ENCODE measurements at regions not wholly inside any gene's neighbourhood (a gene's known extent, or its start where the extent isn't known, plus 50 kb on each side); places are given as distances from the start of the nearest gene placed in this dataset.

DNA sequence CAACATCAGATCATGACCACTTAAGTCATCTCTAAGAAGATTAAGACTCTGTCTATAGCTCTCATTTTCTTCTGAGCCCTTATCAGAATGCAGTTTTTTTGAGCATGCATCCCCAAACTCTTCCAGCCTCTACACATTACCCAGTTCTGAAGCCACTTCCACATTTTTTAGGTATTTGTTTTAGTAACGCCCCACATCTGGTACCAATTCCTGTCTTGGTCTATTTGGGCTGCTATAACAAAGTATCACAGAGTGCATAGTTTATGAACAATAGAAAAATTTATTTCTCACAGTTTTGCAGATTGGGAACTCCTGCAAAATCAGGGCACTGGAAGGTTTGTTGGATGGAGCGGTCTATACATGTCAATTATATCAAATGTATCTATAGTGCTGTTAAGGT, 107.7 kb upstream of the KCND2 start:
- H3K4me3 ChIP-seq (ENCODE audit: low read length in 2 of 2) = no peak overlapping the region
- whole genome bisulfite sequencing, 2 donors = 84 to 86% methylated on average over 2 of the region's 2 CpGs
- intact Hi-C loops (cut with DNase I) = no loop called here
- H3K4me1 ChIP-seq (ENCODE audit: control insufficient read depth in 1 of 2, insufficient read depth in 2 of 2, low read length in 2 of 2) = no peaks in the 10 kb centered on the region
- H3K36me3 ChIP-seq (ENCODE audit: control insufficient read depth in 1 of 2, insufficient read depth in 2 of 2, low read length in 1 of 2) = no peaks in the 10 kb centered on the region
- H3K9me3 ChIP-seq (ENCODE audit: control insufficient read depth, low read length) = no peaks in the 10 kb centered on the region
- ATAC-seq (ENCODE audit: low FRiP score) (no peak), DNase-seq (no peak)
- no peak overlapping the region for H3K27ac ChIP-seq (ENCODE audit: low read depth in 1 of 2, low read length in 2 of 2)
- no peaks in the 10 kb centered on the region for H3K27me3 ChIP-seq (ENCODE audit: control insufficient read depth in 1 of 2, insufficient read depth in 2 of 2, low read length in 1 of 2)

DNA sequence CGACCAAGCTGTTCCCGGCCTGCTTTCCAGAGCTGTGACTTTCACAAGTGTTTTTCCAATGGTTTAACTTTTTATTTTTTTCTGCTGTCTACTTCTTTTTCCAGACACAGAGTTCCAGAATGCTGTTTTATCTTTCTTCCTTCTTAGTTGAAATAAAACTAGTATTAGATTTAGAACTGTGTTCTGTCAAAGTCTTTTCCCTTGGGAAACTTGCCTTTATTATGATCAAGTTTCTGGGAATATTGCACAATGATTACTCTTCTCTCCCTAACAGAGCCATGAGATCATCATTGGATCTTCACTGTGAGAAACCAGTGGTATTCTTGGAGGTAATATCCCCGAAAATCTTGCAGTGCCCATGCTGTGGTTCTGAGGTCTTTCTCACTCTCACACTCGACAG, 104.9 kb upstream of the KCND2 start:
- ATAC-seq (ENCODE audit: low FRiP score) (peak; percentile 71), DNase-seq (no peak)
- Histone ChIP-seq H3K9me3 (ENCODE audit: control insufficient read depth, low read length) (no peaks in the 10 kb centered on the region), H3K27ac (ENCODE audit: low read depth in 1 of 2, low read length in 2 of 2) (peak overlapping the region in 1 of 2 donors; percentile 21), H3K4me1 (ENCODE audit: control insufficient read depth in 1 of 2, insufficient read depth in 2 of 2, low read length in 2 of 2) (peaks cover 0 to 2% of the 10 kb centered on the region in 2 donors), H3K36me3 (ENCODE audit: control insufficient read depth in 1 of 2, insufficient read depth in 2 of 2, low read length in 1 of 2) (no peaks in the 10 kb centered on the region), H3K27me3 (ENCODE audit: control insufficient read depth in 1 of 2, insufficient read depth in 2 of 2, low read length in 1 of 2) (no peaks in the 10 kb centered on the region), H3K4me3 (ENCODE audit: low read length in 2 of 2) (no peak overlapping the region)
- intact Hi-C loops (cut with DNase I) = no loop called here
- 37 to 43% methylated on average over 4 of the region's 4 CpGs for WGBS, 2 donors

DNA sequence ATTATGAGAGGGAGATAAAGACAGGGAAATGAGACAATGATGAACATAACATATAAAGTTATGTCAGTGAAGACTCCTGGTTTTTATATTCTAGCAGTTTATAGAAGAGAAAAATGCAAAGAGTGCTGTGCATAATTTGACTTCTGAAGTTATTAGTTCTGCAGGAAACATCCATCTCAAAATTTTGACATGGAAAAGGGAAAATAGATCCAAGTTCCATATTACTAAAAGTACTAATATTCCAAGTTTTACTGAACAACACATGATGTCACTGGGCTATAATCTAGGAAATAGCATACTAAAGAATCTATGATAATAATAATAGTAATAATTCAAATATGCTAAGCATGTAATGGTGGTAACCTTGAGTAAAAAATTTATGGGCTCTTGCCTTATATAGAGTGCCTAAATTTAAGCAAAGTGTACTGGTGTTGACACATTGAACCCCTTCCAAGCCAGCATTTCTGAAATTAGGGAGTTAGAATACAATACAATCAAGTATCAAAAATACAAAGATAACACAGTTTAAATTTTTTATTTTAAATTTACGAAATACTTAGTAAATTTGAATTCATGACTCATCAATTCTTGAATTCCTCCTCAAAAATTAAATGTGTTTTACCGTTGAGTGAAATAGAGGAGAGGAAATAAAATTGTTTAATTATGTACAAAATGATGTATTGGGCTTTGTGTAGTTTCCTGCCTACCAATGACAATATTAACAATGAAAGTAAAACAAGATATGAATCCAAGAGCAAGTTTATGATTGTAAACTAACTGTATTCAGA, 102.8 kb upstream of the KCND2 start:
- Histone ChIP-seq H3K4me3 (ENCODE audit: low read length in 2 of 2) (no peak overlapping the region), H3K27ac (ENCODE audit: low read depth in 1 of 2, low read length in 2 of 2) (no peak overlapping the region), H3K9me3 (ENCODE audit: control insufficient read depth, low read length) (no peaks in the 10 kb centered on the region), H3K4me1 (ENCODE audit: control insufficient read depth in 1 of 2, insufficient read depth in 2 of 2, low read length in 2 of 2) (peaks cover 0 to 2% of the 10 kb centered on the region in 2 donors), H3K36me3 (ENCODE audit: control insufficient read depth in 1 of 2, insufficient read depth in 2 of 2, low read length in 1 of 2) (no peaks in the 10 kb centered on the region), H3K27me3 (ENCODE audit: control insufficient read depth in 1 of 2, insufficient read depth in 2 of 2, low read length in 1 of 2) (no peaks in the 10 kb centered on the region)
- DNase-seq (no peak), ATAC-seq (ENCODE audit: low FRiP score) (no peak)
- intact Hi-C loops (cut with DNase I) = no loop called here
- 26 to 37% methylated on average over 2 of the region's 2 CpGs for WGBS, 2 donors

DNA sequence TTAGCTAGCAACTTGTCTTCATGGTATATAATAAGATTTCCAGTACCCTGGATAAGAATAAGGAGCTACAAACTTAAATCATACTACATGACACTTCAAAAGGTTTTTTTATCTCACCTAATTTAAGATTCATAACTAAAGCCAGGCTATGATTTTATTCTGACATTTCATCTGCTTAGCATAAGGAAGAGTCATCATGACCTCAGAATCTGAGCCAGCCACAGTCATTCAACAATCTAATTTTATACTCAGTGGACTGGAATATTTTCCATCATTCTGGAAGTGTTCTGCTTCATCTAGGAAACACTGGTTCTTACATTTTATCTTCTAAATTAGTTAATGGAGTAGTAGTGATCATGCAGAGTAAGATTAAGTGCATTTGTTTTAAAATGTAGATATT, 102.1 kb upstream of the KCND2 start:
- Histone ChIP-seq H3K4me1 (ENCODE audit: control insufficient read depth in 1 of 2, insufficient read depth in 2 of 2, low read length in 2 of 2) (peaks cover 0 to 2% of the 10 kb centered on the region in 2 donors), H3K27ac (ENCODE audit: low read depth in 1 of 2, low read length in 2 of 2) (no peak overlapping the region), H3K36me3 (ENCODE audit: control insufficient read depth in 1 of 2, insufficient read depth in 2 of 2, low read length in 1 of 2) (no peaks in the 10 kb centered on the region), H3K4me3 (ENCODE audit: low read length in 2 of 2) (no peak overlapping the region), H3K27me3 (ENCODE audit: control insufficient read depth in 1 of 2, insufficient read depth in 2 of 2, low read length in 1 of 2) (no peaks in the 10 kb centered on the region), H3K9me3 (ENCODE audit: control insufficient read depth, low read length) (no peaks in the 10 kb centered on the region)
- ATAC-seq (ENCODE audit: low FRiP score) = peak; percentile 68
- intact Hi-C loops (cut with DNase I) = no loop called here
- no peak for DNase-seq

DNA sequence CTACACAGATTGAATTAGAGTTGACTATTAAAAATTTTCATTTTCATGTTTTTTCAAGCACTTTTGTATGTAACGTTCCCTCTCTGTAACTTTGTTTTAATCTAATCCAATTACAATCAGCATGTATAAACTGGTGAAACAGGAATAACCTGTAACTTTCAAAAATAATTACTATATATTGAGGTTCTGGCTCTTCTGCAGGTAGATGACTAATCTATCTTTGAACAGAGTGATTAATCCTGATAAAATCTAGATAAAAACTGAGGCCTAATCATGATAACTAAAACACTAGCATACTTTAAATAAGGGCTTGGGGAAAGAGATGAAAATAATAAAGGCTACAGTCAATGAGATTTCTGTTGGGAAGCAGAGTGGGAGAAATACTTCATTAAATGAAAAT, 101.6 kb upstream of the KCND2 start:
- no peaks in the 10 kb centered on the region for H3K27me3 ChIP-seq (ENCODE audit: control insufficient read depth in 1 of 2, insufficient read depth in 2 of 2, low read length in 1 of 2)
- no peak overlapping the region for H3K4me3 ChIP-seq (ENCODE audit: low read length in 2 of 2)
- H3K9me3 ChIP-seq (ENCODE audit: control insufficient read depth, low read length) = no peaks in the 10 kb centered on the region
- intact Hi-C loops (cut with DNase I) = no loop called here
- WGBS, 2 donors = 74 to 83% methylated on average over 1 of the region's 1 CpG
- ATAC-seq (ENCODE audit: low FRiP score) (no peak), DNase-seq (no peak)
- H3K27ac ChIP-seq (ENCODE audit: low read depth in 1 of 2, low read length in 2 of 2) = no peak overlapping the region
- H3K4me1 ChIP-seq (ENCODE audit: control insufficient read depth in 1 of 2, insufficient read depth in 2 of 2, low read length in 2 of 2) = peaks cover 0 to 2% of the 10 kb centered on the region in 2 donors
- no peaks in the 10 kb centered on the region for H3K36me3 ChIP-seq (ENCODE audit: control insufficient read depth in 1 of 2, insufficient read depth in 2 of 2, low read length in 1 of 2)

DNA sequence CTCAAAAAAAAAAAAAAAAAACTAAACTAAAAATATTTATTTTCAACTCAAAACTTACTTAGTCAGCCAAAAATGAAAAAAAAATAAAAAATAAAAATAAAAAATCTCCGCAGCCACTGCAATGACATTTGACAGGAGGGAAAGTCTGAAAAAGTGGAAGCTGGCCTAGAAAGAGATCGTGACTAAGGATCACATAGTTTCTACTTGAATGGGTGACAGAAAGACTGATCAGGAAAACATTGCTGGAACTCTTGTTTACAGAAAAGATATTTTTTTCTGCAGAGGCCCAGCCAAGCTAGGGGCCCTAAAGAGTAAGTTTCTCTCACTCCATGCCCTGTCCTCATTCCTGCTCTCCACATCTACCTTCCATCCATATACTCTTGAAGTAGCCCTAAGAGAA, 92.8 kb upstream of the KCND2 start:
- ATAC-seq (ENCODE audit: low FRiP score) (peak; percentile 54), DNase-seq (no peak)
- Histone ChIP-seq H3K4me1 (ENCODE audit: control insufficient read depth in 1 of 2, insufficient read depth in 2 of 2, low read length in 2 of 2) (peaks cover 5 to 6% of the 10 kb centered on the region in 2 donors), H3K27ac (ENCODE audit: low read depth in 1 of 2, low read length in 2 of 2) (peak overlapping the region in 1 of 2 donors; percentile 43), H3K9me3 (ENCODE audit: control insufficient read depth, low read length) (no peaks in the 10 kb centered on the region), H3K36me3 (ENCODE audit: control insufficient read depth in 1 of 2, insufficient read depth in 2 of 2, low read length in 1 of 2) (no peaks in the 10 kb centered on the region), H3K4me3 (ENCODE audit: low read length in 2 of 2) (no peak overlapping the region), H3K27me3 (ENCODE audit: control insufficient read depth in 1 of 2, insufficient read depth in 2 of 2, low read length in 1 of 2) (no peaks in the 10 kb centered on the region)
- intact Hi-C loops (cut with DNase I) = no loop called here
- WGBS, 2 donors = 15 to 16% methylated on average over 2 of the region's 2 CpGs

DNA sequence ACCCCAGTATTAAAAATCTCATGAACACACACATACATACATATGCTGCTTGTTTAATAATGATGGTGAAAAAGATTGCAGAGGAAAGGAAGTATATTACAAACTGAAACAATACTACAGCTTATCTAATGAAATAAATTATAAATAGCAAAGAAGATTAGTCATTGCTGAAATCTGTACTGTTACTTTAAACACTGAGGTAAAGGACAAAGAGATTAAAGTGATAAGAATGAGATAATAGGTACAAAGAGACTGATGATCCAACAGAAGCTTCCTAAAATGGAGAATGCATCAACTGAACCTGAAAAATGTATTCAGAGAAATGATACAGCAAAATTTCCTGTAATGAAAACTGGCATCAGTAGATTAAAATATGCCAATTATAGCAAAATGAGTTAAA, 91.5 kb upstream of the KCND2 start:
- intact Hi-C loops (cut with DNase I) = no loop called here
- DNase-seq (no peak), ATAC-seq (ENCODE audit: low FRiP score) (no peak)
- no peak overlapping the region for H3K4me3 ChIP-seq (ENCODE audit: low read length in 2 of 2)
- no peaks in the 10 kb centered on the region for H3K36me3 ChIP-seq (ENCODE audit: control insufficient read depth in 1 of 2, insufficient read depth in 2 of 2, low read length in 1 of 2)
- H3K4me1 ChIP-seq (ENCODE audit: control insufficient read depth in 1 of 2, insufficient read depth in 2 of 2, low read length in 2 of 2) = peaks cover 6 to 10% of the 10 kb centered on the region in 2 donors
- H3K9me3 ChIP-seq (ENCODE audit: control insufficient read depth, low read length) = no peaks in the 10 kb centered on the region
- no peak overlapping the region for H3K27ac ChIP-seq (ENCODE audit: low read depth in 1 of 2, low read length in 2 of 2)
- no peaks in the 10 kb centered on the region for H3K27me3 ChIP-seq (ENCODE audit: control insufficient read depth in 1 of 2, insufficient read depth in 2 of 2, low read length in 1 of 2)

DNA sequence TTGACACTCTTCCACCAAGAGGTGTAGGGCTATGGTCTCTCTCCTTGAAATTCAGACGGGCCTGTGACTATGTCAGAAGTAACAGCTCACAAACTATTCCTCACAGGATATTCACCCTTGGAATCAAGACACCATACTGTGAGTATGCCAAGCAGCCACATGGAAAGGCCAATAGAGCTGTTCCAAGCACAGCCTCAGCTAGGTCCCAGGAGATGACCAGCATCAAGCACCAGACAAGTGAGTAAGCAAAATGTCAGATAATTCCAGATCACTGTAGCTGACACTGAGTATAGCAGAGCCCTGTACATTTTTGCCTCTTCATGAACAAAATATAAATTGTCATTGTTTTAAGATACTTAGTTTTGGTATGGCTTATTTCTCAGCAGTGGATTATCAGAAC, 88.1 kb upstream of the KCND2 start:
- no peak for ATAC-seq (ENCODE audit: low FRiP score)
- Histone ChIP-seq H3K4me3 (ENCODE audit: low read length in 2 of 2) (no peak overlapping the region), H3K27me3 (ENCODE audit: control insufficient read depth in 1 of 2, insufficient read depth in 2 of 2, low read length in 1 of 2) (no peaks in the 10 kb centered on the region), H3K4me1 (ENCODE audit: control insufficient read depth in 1 of 2, insufficient read depth in 2 of 2, low read length in 2 of 2) (peaks cover 6 to 10% of the 10 kb centered on the region in 2 donors), H3K9me3 (ENCODE audit: control insufficient read depth, low read length) (no peaks in the 10 kb centered on the region), H3K27ac (ENCODE audit: low read depth in 1 of 2, low read length in 2 of 2) (peak overlapping the region; percentile 28 to 90), H3K36me3 (ENCODE audit: control insufficient read depth in 1 of 2, insufficient read depth in 2 of 2, low read length in 1 of 2) (no peaks in the 10 kb centered on the region)
- 44 to 66% methylated on average over 1 of the region's 1 CpG for WGBS, 2 donors
- DNase-seq = no peak
- intact Hi-C loops (cut with DNase I) = no loop called here

DNA sequence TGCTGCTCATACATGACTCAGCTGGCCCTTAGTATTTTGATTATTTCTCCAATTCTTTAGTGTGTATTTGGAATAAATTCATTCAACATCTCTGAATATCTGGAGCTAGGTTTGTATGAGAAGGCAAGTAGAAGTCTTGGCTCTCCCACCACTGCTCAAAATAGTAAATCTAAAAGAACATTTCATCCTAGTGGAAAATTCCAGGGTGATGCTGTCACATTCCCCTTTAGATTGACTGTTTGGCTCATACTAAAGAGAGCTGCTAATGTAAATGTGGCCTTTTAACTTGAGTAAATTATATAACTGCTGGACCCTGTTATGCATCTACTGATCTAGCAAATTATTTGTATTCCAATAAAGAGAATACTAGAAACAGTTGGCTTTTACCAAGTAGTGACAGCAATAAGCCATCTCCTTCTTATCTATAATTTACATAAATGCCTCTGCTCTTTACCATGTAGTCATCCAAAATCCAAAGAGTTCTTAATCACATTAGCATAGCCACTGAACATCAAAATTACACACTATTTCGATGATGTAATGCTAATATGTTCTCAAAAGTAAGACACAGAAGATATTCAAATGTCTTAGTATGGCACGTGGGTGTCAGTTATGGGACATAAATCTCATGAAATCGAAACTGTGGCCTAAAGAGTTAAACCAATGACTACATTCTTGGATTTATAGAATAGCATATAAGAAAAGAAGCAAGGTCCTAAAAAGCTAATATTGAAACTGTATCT, 86.9 kb upstream of the KCND2 start:
- Histone ChIP-seq H3K27ac (ENCODE audit: low read depth in 1 of 2, low read length in 2 of 2) (no peak overlapping the region), H3K4me1 (ENCODE audit: control insufficient read depth in 1 of 2, insufficient read depth in 2 of 2, low read length in 2 of 2) (peaks cover 8 to 10% of the 10 kb centered on the region in 2 donors), H3K4me3 (ENCODE audit: low read length in 2 of 2) (no peak overlapping the region), H3K27me3 (ENCODE audit: control insufficient read depth in 1 of 2, insufficient read depth in 2 of 2, low read length in 1 of 2) (no peaks in the 10 kb centered on the region), H3K36me3 (ENCODE audit: control insufficient read depth in 1 of 2, insufficient read depth in 2 of 2, low read length in 1 of 2) (no peaks in the 10 kb centered on the region), H3K9me3 (ENCODE audit: control insufficient read depth, low read length) (no peaks in the 10 kb centered on the region)
- DNase-seq = no peak
- WGBS, 2 donors = 88 to 91% methylated on average over 3 of the region's 3 CpGs
- peak; percentile 57 for ATAC-seq (ENCODE audit: low FRiP score)
- intact Hi-C loops (cut with DNase I) = no loop called here

Data from aorta (tissue), 5 donors.